Esophagus muscularis mucosa (tissue), 4 donors: ENCODE measurements at regions not wholly inside any gene's neighbourhood (a gene's known extent, or its start where the extent isn't known, plus 50 kb on each side); places are given as distances from the start of the nearest gene placed in this dataset.
A peak's percentile ranks its signal among the peaks of the same experiment; 100 is the strongest.

Experiments
- EP300 ChIP-seq: sonication (generic); formaldehyde crosslinking; IDR thresholded peaks from one replicate; pipeline ENCODE4 v1.6.1; 2017; ENCODE audit warnings: antibody characterized with exemption
- POLR2A ChIP-seq: fragments of 450-650 bp; IDR thresholded peaks from one replicate; pipeline ENCODE4 v1.6.1; 2017; ENCODE audit warnings: antibody characterized with exemption, moderate library complexity, mild to moderate bottlenecking, low read depth
- POLR2AphosphoS5 ChIP-seq, 2 donors: sonication (generic); formaldehyde crosslinking; IDR thresholded peaks; one replicate each; pipeline ENCODE4 v1.6.1; 2017; ENCODE audit warnings: antibody characterized with exemption in 2 of 2
- TF ChIP-seq, protein P1 (sequence below), 3 experiments: fragments of 200-600 bp in 2 of 3; fragments of 450-650 bp in 1 of 3; sonication (generic) in 2 of 3; IDR thresholded peaks; one replicate each; pipeline ENCODE4 v1.5.1; 2017 to 2019; ENCODE audit warnings: antibody characterized with exemption in 3 of 3, mild to moderate bottlenecking in 2 of 3, moderate library complexity in 1 of 3

DNA sequence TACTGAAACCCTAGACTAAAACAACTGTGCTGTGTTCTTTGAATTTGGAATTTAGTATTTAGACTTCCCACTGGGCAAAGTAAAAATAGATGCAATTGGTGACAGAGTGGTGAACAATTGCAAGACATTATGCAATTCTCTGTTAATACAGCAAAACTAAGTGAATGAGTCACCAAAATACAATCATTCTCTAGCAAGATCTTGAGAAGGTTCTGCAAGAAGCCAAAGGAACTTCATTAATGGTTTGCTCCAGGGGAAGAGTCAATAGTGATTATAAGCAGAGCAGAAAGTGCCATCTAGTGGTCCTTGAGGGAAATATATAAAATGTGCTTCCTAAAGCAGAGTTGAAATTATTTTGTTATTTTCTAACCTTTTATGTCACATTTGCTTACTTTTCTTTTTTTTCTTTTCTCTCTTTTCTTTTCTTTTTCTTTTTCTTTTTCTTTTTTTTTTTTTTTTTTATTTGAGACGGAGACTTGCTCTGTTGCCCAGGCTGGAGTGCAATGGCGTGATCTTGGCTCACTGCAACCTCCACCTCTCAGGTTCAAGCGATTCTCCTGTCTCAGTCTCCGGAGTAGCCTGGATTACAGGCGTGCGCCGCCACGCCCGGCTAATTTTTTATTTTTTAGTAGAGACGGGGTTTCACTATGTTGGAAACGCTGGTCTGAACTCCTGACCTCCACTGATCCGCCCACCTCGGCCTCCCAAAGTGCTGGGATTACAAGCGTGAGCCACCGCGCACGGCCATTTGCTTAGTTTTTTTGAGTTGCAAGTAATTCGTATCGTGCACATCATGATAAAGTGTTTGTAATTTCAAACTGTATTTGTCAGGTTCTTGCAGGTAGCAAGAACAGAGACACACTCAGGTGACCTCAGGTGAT, 99.2 kb downstream of the CTH start:
- TF ChIP-seq, protein P1, sequence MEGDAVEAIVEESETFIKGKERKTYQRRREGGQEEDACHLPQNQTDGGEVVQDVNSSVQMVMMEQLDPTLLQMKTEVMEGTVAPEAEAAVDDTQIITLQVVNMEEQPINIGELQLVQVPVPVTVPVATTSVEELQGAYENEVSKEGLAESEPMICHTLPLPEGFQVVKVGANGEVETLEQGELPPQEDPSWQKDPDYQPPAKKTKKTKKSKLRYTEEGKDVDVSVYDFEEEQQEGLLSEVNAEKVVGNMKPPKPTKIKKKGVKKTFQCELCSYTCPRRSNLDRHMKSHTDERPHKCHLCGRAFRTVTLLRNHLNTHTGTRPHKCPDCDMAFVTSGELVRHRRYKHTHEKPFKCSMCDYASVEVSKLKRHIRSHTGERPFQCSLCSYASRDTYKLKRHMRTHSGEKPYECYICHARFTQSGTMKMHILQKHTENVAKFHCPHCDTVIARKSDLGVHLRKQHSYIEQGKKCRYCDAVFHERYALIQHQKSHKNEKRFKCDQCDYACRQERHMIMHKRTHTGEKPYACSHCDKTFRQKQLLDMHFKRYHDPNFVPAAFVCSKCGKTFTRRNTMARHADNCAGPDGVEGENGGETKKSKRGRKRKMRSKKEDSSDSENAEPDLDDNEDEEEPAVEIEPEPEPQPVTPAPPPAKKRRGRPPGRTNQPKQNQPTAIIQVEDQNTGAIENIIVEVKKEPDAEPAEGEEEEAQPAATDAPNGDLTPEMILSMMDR (IDR thresholded peaks at IDR 0.05) = peak; percentile 61 to 67 (median 66)
- TF ChIP-seq POLR2AphosphoS5 (IDR thresholded peaks at IDR 0.05) = no peak
- TF ChIP-seq POLR2A = no peak
- TF ChIP-seq EP300 = no peak
